Hindlimb muscle (tissue), 1 donor: ENCODE measurements at regions not wholly inside any gene's neighbourhood (a gene's known extent, or its start where the extent isn't known, plus 50 kb on each side); places are given as distances from the start of the nearest gene placed in this dataset.

Source experiments
- DNase-seq: peaks from one replicate; pipeline ENCODE4 v3.0.0-alpha.2; 2013

DNA sequence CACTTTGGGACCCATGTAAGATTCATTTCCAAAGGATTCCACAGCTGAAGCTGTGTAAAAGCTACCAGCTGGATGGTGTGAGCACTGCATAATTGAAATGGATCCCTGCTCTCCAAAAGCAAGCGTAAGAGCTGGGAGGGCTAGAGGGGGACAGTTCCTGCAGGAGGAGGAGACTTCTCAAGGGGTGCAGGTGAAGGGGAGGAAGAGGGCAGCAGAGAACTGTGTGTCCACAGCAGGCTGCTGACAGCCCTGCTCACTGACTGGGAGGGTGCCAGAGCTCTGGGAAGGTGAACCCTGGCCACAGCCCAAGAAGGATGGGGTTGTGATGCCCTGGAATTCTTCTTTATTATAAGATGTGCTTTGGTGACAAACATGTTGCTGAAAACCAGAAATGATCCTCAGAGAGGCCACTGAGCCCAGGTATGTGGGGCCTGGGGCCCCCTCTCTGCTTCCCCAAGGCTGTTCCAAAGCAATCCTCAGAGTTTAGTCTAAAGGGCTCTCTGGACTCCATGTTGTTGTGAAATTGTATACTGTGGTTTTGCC lies 112.8 kb upstream of the SLC25A48 start:
- no peak for DNase-seq

DNA sequence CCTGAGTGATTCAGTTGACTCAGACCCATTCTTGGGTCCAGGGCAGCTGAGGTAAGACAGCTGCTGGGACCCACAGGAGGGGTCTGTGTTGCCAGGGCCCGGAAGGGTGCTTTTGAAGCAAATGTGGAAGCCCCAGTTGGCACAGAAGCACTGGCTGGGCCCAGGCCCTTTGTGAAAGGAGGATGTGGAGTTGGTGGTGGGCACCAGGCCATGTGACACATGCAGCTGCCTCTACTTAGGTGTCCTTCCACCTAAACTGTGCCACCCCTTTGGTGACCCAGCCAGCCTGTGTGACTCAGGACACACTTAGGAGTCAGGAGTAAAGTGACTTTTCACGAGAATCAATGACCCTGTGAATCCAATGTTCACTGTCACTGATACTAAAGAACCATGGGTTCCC lies 114.3 kb upstream of the SLC25A48 start:
- DNase-seq = no peak

DNA sequence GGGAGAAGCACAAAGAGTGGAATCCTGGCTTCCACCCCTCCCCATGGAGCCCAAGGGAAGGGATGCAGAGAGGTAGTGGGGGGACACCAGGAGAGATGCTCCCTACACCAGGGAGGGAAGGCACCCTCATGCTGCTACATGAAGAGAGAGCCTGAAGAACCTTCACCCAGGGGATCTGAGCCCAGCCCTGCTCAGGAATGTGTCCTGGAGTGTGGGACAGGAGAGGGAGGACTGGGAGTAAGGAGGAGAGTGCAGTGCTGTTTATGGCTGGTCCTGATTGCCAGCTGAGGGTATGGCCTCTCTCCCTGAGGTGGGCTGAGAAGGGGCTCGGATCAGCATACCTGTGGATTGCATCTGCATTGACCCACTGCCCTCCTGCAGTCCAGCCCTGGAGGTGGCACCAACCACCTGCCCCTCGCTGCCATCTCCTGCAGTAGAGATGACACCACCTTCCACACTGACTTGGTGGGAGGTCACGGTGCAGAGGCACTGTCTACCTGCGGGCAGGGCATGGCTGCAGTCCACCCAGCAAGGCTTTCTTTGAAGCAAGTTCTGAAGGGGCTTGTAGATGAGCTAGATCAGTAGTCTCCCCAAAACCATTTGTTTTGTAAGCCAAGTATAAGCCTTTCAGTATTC lies 114.9 kb upstream of the SLC25A48 start:
- DNase-seq = no peak

DNA sequence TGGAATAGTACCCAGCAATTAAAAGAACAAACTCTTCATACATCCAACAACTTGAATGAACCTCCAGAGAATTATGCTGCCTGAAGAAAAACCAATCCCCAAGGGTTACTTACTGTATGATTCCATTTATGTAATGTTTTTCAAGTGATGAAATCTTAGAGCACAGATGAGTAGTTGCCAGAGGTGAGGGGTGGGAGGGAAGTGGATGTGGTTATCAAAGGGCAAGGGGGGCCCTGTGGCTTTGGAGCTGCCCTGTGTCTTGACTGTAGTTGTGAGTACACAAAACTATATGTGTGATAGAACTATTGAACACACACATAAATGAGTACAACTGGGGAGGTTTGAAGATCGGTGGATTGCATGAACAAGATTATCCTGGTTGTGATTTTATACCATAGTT lies 115.8 kb upstream of the SLC25A48 start:
- no peak for DNase-seq

DNA sequence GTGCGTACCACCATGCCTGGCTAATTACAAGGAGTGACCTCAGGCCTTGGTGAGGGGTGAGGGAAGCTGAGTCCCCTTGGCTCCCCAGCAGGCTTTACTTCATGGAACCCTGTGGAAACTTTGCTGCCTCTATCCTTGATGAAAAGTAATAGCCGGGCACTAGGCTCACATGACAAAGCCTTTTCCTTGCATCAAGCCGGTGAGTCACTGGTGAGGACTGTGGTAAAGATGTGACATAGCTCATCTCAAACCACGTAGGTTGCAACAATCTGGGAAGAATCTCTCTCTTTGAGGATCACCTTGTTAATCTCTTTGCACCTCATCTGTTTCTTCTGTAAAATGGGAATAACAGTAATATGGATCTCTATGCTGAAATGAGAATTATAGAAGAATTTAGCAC lies 116.3 kb upstream of the SLC25A48 start:
- no peak for DNase-seq

DNA sequence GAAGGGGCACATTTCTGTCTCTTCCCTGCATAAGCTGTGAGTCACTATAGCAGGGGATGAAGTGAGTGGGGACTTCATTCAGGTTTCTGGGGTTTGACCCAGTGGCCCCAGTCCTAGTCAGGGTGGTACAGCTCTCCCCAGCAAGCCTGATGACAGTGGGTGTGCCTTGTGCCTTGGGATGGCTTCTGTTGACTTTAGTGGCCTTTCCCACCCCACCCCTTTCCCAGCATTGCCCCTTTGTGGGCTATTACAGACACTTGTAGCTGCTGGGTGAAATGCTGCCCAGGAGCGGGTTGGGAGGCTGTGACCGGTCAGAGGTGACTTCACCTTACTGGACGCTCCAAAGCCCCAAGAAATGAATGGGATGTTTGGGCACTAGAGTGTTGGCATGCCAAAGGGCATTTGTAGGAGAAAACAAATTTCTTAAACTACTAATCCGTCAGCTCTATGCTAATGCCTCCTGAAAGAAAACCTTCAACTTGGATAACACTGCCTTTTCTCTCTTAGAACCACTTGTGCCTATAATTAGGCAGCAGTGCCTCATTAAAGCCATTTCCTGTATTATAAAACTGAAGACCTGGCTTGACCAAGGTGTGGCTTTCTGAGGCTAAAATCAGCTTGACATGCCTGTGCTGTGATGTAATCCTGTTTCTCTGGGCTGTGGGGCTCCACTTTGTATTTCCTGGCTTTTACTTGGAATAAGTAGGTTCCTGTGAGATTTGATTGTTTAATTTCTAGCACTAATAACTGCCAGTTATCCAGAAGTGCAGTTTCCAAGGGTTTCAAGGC lies 119.0 kb upstream of the SLC25A48 start:
- no peak for DNase-seq

DNA sequence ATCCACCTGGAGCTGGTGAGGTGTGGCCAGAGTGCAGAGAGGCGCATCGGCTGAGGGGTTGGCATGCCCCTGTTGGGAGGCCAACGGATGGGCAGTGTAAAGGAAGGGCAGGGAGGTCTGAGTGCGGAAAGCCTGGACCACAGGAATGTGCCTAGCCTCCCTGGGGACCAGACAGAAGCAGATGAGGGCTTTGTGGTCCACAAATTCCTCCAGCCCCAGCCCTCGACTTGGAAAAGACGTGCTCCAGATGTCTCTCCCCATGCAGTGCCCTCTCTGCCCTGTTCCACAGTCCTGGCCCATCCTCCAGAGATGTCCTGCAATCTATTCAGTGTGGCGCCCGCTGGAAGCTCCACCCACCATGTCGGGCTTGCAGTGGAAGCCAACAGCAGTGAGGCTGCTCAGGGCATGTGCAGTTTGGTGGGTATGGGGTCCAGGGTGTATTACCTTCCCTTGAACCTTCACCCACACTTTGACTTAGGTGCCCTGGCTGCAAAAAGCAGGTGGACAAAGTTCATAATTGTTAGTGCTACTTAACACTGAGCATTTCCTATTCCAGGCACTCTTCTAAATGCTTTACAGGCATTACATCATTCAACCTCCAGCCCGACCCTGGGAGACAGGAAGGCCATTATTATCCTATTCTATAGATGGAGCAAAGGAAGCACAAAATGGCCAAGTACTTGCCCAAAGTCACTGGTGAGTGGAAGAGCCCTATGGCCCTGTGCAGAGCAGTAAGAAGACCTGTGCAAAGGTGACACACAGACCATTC lies 120.2 kb upstream of the SLC25A48 start:
- no peak for DNase-seq

DNA sequence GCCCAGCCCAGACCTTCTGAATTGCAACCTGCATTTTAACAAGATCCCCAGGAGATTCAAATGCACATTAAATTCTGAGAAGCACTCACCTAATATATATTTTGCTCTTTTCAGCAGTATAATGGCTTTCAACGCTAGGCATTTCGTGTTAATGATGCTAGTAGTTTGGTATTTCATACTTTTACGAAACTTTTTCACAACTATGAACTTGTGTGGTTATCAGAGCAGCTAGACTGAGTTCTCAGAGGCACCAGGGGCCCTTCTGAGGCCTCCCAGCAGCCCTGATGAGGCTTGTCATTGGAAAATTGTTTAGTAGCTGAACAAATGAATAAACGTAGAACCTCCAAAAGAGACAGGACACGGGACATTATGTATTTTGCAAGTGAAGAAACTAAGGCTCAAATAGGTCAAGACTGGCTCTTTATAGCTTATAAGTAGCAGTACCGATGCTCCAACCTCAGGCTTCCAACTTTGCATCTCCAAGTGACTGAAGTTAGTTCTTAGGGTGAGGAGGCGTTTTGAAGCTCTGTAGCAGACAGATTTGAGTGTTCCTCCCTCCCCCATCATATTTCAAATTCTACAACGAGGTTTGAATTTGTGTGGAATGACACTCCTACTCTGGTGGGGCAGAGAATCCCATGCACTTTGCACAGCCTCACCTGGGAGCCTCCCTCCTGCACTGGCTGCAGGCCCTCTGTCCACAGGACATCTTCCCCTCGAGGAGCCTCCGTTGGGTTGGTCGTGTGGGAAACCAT lies 121.1 kb upstream of the SLC25A48 start:
- no peak for DNase-seq

DNA sequence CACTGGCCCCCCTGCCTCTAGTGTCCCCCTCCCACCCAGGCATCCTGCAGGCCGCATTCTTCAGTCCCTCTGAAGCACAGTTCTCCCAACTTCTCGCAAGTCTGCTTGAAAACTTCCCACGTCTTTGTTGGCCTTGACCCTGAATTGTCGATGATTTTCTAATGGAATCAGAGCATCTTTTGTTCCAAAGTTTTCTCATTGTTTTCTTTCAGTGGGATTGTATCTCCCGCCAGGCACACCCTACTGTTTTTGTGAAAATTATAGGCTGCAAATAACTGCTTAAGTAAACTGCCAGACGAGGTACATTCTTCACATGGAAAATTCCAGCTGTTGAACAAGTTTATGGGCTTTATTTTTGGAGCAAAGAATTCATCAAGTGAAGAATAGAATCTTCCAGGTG lies 122.6 kb upstream of the SLC25A48 start:
- no peak for DNase-seq

DNA sequence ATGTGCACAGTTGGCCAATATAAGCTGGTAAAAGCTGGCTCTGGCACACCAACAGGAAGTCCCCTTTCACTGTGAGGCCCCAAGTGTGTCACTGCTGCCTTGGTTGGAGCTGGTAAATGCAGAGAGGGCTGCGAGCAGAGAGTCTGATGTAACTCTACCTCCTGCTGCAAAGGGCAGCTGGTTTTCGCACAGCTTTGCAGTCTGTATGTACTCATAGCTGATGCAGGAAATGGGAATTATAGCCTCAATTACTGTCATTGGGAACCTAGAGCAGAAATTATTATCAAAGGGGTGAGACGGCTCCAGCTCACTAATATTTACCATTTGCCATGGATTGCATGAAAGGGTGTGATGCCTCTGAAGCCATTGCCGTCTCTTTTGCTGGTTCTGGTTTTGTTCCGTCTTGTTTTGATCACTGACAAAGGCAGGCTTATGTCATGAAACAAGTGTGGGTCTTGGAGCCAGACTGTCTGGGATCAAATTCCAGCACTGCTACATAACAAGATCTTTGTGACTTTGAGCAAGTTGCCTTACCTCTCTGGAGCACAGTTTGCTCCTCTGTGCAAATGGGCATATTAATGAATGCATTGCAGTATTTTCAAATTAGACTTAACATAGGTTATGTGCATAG lies 124.3 kb upstream of the SLC25A48 start:
- DNase-seq = no peak

DNA sequence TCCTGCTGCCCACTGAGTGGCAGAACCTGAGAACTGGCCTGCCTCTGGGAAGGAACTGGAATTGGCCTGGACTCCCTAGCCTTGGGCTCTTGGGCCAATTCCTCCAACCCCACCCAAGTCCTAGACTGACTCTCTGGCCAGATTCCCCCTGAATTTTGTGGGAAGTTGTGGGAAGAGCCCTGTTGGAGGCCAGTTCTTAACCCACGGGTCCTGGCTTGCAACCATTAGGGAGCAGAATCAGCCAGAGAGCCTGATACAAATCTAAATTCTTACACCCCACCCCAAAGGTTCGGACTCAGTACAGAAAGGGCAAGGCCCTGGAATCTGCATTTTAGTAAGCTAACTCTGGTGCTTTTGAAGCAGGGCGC lies 125.3 kb upstream of the SLC25A48 start:
- DNase-seq = no peak

DNA sequence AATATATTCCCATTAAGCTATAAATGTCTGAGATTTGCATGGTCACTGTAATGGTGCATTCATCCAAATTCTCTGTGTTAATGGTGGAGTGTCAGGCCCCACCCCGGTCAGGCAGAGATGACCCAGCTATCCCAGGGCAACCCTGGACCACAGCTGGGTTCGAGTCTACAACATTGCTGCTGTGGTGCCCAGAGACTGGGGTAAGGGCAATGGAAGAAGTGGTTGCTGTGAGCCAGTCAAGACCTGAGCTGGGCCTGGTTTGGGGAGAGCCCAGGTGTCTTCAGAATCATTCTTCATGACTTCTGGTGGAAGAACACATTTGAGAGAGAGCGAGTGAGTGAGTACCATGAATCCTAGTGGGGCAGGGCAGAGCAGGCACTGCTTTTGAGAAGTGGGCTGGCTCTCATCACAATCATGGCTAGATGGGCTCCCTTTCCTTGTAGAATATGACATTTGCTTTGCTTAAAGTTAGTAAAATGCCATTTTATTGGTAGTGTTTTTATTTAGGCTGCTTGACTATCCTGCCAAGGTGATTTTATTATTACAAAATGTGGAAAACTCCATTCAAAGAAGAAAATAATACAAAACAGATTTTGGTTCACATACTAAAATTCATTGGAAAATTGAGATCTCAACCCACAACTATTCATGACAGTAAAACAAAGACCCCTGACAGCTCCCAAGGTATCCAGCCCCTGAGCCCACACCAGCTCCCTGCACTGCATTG lies 125.8 kb upstream of the SLC25A48 start:
- DNase-seq = no peak

DNA sequence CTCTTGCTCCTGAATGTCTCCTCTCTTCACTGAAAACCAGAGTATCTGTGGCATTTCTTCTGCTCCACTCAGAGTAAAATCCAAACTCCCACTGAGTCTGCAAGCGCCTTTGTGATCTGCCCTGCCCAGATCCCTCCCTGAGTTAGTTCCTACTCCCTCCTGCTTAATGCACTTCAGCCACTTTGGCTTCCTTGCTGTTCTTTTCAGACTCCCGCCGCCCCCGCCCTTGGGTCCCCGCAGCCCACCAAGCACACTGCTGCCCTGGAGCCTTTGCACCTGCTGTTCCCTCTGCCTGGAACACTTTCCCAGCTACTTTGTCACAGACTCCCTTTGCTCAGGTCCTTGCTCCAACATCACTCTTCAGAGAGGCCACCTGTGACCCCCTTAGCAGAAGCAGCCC lies 127.2 kb upstream of the SLC25A48 start:
- DNase-seq = no peak

DNA sequence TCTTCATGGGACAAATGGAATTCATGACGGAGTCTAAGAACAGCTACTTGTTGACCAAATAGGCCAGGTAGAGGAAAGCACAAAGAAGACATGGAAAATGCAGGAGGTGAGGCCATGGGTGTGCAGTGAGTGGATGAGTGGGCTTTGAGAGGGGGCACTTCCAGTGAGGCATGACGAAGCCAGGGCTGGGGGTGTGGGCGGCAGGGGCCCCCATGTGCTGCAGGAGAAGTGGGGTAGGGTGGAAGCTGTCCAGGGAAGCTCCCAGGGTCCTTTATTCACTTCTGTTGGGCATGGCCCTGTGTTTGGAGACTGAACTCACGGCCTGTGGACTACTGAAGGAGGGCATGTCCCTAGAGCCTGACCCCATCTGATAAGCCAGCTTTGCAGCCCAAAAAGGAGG lies 127.6 kb upstream of the SLC25A48 start:
- DNase-seq = no peak

DNA sequence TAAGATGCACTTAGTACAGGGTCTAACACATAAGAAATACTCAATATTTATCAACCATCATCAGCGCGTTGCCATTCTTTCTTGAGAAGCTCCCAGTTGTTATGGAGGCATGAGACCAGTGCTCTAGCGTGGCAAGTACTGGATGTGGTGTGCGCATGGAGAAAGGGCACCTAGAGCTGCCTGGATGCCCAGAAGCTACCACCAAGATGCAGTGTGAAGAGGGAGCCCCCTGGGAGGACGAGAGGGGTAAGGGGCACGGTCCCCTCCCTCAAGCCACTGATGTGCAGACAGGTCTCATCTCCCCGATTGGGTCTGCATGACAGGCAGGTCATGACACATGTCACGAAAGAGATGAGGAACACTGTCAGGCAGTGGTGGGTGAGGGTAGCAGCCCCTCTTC lies 127.7 kb upstream of the CXCL14 start:
- no peak for DNase-seq

DNA sequence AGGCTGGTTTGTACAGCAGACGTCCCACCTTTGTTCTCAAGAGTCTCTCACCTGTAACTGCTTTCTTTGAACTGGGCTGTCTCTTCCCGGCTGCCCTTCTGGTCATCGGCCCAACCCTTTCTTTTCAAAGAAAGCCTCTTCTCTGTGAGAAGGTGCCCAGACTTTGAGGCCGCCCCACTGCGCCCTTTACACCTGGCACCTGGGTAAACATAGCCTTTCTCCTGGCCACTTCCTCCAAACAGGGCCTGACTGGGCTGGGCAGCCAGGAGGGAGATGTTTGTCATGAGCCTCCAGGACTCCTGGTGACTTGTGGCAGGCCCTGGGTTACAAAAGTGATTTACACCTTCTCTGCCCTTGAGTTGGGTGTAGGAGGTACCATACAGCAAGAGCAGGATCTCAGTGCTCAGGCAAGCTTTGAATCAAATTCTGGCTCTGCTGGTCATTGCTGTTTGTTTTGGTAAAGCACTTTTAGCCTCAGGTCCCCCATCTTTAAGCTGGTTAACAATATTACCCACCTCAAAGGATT lies 127.2 kb upstream of the CXCL14 start:
- no peak for DNase-seq

DNA sequence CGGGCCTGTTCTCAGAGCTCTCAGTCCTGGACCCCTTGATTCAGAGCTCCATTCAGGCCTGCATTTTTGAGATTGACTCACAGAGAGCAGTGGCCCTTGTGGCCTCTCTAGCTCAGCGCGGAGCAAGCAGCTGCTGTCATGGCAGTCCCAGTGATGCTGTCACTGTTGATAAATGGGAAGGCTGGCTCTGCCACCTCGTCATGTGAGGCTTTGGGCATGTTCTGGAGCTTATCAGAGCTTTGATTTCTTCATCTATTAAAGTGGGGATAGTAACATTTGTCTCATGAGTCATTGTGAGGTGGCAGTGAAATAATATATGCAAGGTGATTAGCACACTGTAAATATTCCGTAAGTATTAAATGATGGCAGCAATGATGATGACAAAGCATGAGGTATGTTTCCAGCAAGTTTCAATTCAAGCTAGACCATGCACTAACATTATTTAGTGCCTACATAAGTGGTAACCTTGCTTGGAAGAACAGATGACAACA lies 126.4 kb upstream of the CXCL14 start:
- DNase-seq = no peak

DNA sequence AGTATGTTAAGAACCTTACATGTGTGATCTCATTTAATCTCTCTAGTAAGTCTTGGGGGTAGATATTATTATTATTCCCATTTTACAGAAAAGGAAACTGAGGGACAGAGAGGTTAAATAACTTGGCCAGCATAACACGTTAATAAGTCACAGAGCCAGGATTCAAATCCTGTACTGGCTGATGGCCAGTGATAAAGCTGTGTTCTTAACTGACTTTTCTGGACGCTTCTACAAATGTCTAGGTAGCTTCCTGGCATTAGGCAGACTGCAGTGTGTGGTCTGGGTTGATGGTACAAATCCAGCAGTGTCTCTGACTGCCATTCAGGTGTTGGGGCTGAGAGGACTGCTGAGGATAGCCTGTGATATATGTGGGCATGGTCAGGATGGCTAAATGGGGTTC lies 125.8 kb upstream of the CXCL14 start:
- no peak for DNase-seq

DNA sequence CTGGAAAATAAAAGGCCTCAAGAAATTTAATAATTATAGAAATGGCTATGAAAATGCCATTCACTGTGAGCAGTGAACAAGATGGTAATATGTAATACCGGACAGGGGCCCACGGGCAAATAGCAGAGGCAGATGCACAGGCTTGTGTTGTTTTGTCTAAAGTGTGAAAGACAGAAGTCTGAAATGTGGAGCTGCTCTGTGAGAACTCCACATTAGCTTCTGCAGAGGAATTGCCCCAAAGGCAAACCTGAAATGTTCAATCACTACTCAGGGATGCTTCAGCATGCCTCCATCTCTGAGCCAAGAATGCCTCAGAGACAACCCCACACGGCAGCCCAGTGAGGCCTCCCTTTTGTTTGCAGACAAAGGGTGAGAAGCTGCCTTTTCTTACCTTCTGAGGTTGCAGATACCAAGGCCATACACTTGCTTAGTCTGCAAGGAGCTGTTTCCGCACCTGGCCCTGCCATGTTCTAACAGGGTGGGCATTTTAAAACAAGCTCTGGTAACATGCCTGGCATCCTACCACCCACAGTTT lies 124.3 kb upstream of the CXCL14 start:
- no peak for DNase-seq

DNA sequence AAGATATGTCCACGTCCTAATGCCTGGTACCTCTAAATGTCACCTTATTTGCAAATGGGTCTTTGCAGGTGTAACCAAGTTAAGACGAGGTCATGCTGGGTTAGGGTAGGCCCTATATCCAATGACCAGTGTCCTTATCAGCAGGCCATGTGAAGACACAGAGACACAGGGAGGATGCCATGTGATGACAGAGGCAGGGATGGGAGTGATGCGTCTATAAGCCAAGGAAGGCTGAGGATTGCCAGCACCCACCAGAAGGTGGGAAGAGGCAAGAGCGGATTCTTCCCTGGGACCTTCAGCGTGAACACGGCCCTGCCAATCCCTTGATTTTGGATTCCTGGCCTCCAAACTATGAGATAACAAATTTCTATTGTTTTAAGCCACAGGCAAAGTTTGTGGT lies 123.4 kb upstream of the CXCL14 start:
- DNase-seq = no peak

DNA sequence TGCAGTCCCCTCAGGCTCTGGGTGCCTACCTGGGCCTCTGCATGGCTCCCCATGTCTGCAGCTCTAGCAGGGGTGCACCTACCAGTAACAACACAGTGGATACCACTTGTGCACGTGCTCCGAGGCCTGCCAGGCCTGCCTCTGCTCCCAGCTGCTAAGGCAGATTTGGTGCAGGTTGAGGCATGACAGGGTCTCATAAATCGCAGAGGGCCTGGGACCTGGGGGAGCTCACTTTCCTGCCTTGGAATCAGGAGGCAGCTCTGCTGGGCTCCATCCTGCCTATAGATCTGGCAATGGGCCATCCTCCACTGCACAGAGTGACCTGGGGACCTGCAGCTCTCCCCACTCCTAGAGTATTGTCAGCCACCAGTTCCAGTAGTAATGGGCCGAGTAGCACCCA lies 121.9 kb upstream of the CXCL14 start:
- no peak for DNase-seq
